A549 (cell line): ENCODE measurements at regions not wholly inside any gene's neighbourhood (a gene's known extent, or its start where the extent isn't known, plus 50 kb on each side); places are given as distances from the start of the nearest gene placed in this dataset.

Source experiments
- ATAC-seq, 2 experiments: fragments of 200-7000 bp in 1 of 2; fragments of >200 bp in 1 of 2; cut with Nextera tagmentation in 1 of 2; cut with Tn5 transposase in 1 of 2; 3 replicates each; pipeline versions ENCODE4 v1.8.0 to v1.9.1; 2018 to 2020; ENCODE audit warnings: mild to moderate bottlenecking in 1 of 2, moderate library complexity in 1 of 2
- CTCF ChIA-PET: fragments of 300-600 bp; sonication (Branson Sonifier 250); formaldehyde crosslinking; extraction: SDS; loops from one replicate; lab custom pipeline; 2021; ENCODE audit warnings: antibody characterized with exemption, inconsistent platforms; lab: Yijun Ruan, JAX
- POLR2A ChIA-PET: fragments of 350-600 bp; formaldehyde crosslinking; extraction: SDS; loops from one replicate; lab custom pipeline; 2021; ENCODE audit warnings: antibody characterized with exemption, inconsistent platforms; lab: Yijun Ruan, JAX
- DNase-seq, 2 experiments: peaks; one replicate each; pipeline versions ENCODE4 v3.0.0 to v3.0.0-alpha.2; 2011 to 2016; ENCODE audit warnings: low read depth in 1 of 2, low spot score in 1 of 2
- FAIRE-seq: peaks from 2 replicates; lab custom pipeline; 2011; peaks lifted over from hg19 to GRCh38; lab: Jason Lieb, UNC
- H3K27ac ChIP-seq, 2 experiments: fragments of >200 bp; sonication (Bioruptor Twin); formaldehyde crosslinking; 3 replicates each; pipeline ENCODE4 v1.5.1; 2016 to 2017
- H3K4me1 ChIP-seq: fragments of >200 bp; sonication (Bioruptor Twin); formaldehyde crosslinking; 3 replicates; pipeline ENCODE4 v1.6.1; 2016
- H3K4me2 ChIP-seq: fragments of >200 bp; sonication (Bioruptor Twin); formaldehyde crosslinking; 3 replicates; pipeline ENCODE4 v1.6.1; 2016
- H3K4me3 ChIP-seq: fragments of >200 bp; sonication (Bioruptor Twin); formaldehyde crosslinking; 3 replicates; pipeline ENCODE4 v1.5.1; 2016
- H3K9me3 ChIP-seq: fragments of >200 bp; sonication (Bioruptor Twin); formaldehyde crosslinking; 3 replicates; pipeline ENCODE4 v1.6.1; 2016
- ATOH8 ChIP-seq: fragments of 250-450 bp; sonication (Bioruptor Pico); IDR thresholded peaks from 2 replicates; pipeline ENCODE4 v1.5.0; 2020; ENCODE audit warnings: low read depth, mild to moderate bottlenecking, moderate library complexity
- CBX8 ChIP-seq: fragments of 200-600 bp; sonication (generic); IDR thresholded peaks from 2 replicates; pipeline ENCODE4 v1.6.1; 2016
- CHD4 ChIP-seq: fragments of 200-600 bp; sonication (generic); IDR thresholded peaks from 2 replicates; pipeline ENCODE4 v1.6.1; 2016; ENCODE audit warnings: antibody characterized with exemption, mild to moderate bottlenecking, borderline replicate concordance
- ESRRA ChIP-seq: fragments of 150-350 bp; IDR thresholded peaks from 2 replicates; pipeline ENCODE4 v1.6.1; 2014; ENCODE audit warnings: mild to moderate bottlenecking, low read length, borderline replicate concordance
- HEYL ChIP-seq: fragments of 250-450 bp; sonication (Bioruptor Pico); IDR thresholded peaks from 2 replicates; pipeline ENCODE4 v1.8.0; 2021; ENCODE audit warnings: mild to moderate bottlenecking, moderate library complexity
- JUN ChIP-seq, 2 experiments: fragments of >200 bp; sonication (Bioruptor Twin); formaldehyde crosslinking; IDR thresholded peaks; 2 replicates in 1 of 2; 3 replicates in 1 of 2; pipeline ENCODE4 v1.6.1; 2016 to 2017
- JUNB ChIP-seq: fragments of >200 bp; sonication (Bioruptor Twin); formaldehyde crosslinking; IDR thresholded peaks from 2 replicates; pipeline ENCODE4 v1.6.1; 2016
- KDM5A ChIP-seq: fragments of 200-600 bp; sonication (generic); IDR thresholded peaks from 2 replicates; pipeline ENCODE4 v1.6.1; 2016; ENCODE audit warnings: antibody characterized with exemption, mild to moderate bottlenecking
- MAFK ChIP-seq: fragments of 450-650 bp; IDR thresholded peaks from 2 replicates; pipeline ENCODE4 v1.6.1; 2014; ENCODE audit not compliant: partially characterized antibody
- MAZ ChIP-seq: fragments of 150-350 bp; IDR thresholded peaks from 2 replicates; pipeline ENCODE4 v1.6.1; 2014; ENCODE audit warnings: antibody characterized with exemption, low read depth, low read length, borderline replicate concordance
- POLR2AphosphoS2 ChIP-seq: conservative IDR thresholded peaks from 2 replicates; pipeline ENCODE4 v1.6.1; 2012; ENCODE audit warnings: low read length, improper control_type of control experiment, inconsistent platforms
- RARB ChIP-seq: fragments of 250-450 bp; sonication (Bioruptor Pico); IDR thresholded peaks from 2 replicates; pipeline ENCODE4 v1.8.0; 2021; ENCODE audit warnings: mild to moderate bottlenecking, moderate library complexity
- REST ChIP-seq: fragments of 200-600 bp; sonication (generic); IDR thresholded peaks from 2 replicates; pipeline ENCODE4 v1.6.1; 2016; ENCODE audit warnings: antibody characterized with exemption, mild to moderate bottlenecking, moderate library complexity
- SMC3 ChIP-seq: fragments of >200 bp; sonication (Bioruptor Twin); formaldehyde crosslinking; IDR thresholded peaks from 3 replicates; pipeline ENCODE4 v1.6.1; 2018; ENCODE audit warnings: inconsistent platforms
- TFCP2L1 ChIP-seq: fragments of 250-450 bp; sonication (Bioruptor Pico); IDR thresholded peaks from 2 replicates; pipeline ENCODE4 v1.5.0; 2021; ENCODE audit warnings: mild to moderate bottlenecking
- WGBS: methylation state at CpG from one replicate; pipeline ENCODE4 v1.1.6; 2017; ENCODE audit errors: missing lambda C conversion rate; 5-methylcytosine and 5-hydroxymethylcytosine counted together
- TF ChIP-seq, protein P1 (sequence below): fragments of >200 bp; sonication (Bioruptor Twin); formaldehyde crosslinking; IDR thresholded peaks from 2 replicates; pipeline ENCODE4 v1.6.1; 2016
- TF ChIP-seq, protein P2 (sequence below): fragments of >200 bp; sonication (Bioruptor Twin); formaldehyde crosslinking; IDR thresholded peaks from 3 replicates; pipeline ENCODE4 v1.5.1; 2016
- TF ChIP-seq, protein P3 (sequence below): fragments of 250-450 bp; sonication (Bioruptor Pico); IDR thresholded peaks from 2 replicates; pipeline ENCODE4 v1.5.0; 2021; ENCODE audit warnings: mild to moderate bottlenecking, moderate library complexity, borderline replicate concordance
- TF ChIP-seq, protein P4 (sequence below): fragments of >200 bp; sonication (Bioruptor Twin); formaldehyde crosslinking; IDR thresholded peaks from 3 replicates; pipeline ENCODE4 v1.6.1; 2016

- DNase-seq (no peak), ATAC-seq (no peak), FAIRE-seq (no peak)
- ChIA-PET POLR2A (no interaction called here), CTCF (no interaction called here)
- Histone ChIP-seq H3K4me2 (no peak overlapping the region), H3K4me1 (no peaks in the 10 kb centered on the region), H3K4me3 (no peak overlapping the region), H3K9me3 (no peaks in the 10 kb centered on the region), H3K27ac (no peak overlapping the region)
- WGBS, result 8% methylated on average over 1 of the region's 1 CpG
- no peak for TF ChIP-seq HEYL (CRISPR knock-in tag)
- TF ChIP-seq TFCP2L1 (CRISPR knock-in tag), result no peak
Measured at GRCh38 chr3:139780593-139780992, 102.8 kb upstream of the NMNAT3 start.

GRCh38 chr3:139778682-139779233 lies 101.0 kb upstream of the NMNAT3 start:
- no peak for ATAC-seq
- no peak overlapping the region for H3K4me2 ChIP-seq
- ChIA-PET POLR2A (no interaction called here), CTCF (no interaction called here)
- no peak for FAIRE-seq
- H3K4me1 ChIP-seq, result no peaks in the 10 kb centered on the region
- no peak overlapping the region for H3K27ac ChIP-seq
- no peaks in the 10 kb centered on the region for H3K9me3 ChIP-seq
- TF ChIP-seq SMC3 (no peak), MAZ (no peak), JUN (IDR thresholded peaks at IDR 0.05) (no peak), RARB (CRISPR knock-in tag) (no peak), KDM5A (no peak), MAFK (no peak), POLR2AphosphoS2 (no peak), ATOH8 (no peak), JUNB (no peak), CHD4 (no peak), REST (no peak), CBX8 (no peak), ESRRA (no peak)
- TF ChIP-seq, protein P1, sequence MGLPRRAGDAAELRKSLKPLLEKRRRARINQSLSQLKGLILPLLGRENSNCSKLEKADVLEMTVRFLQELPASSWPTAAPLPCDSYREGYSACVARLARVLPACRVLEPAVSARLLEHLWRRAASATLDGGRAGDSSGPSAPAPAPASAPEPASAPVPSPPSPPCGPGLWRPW, result no peak
- TF ChIP-seq, protein P2, sequence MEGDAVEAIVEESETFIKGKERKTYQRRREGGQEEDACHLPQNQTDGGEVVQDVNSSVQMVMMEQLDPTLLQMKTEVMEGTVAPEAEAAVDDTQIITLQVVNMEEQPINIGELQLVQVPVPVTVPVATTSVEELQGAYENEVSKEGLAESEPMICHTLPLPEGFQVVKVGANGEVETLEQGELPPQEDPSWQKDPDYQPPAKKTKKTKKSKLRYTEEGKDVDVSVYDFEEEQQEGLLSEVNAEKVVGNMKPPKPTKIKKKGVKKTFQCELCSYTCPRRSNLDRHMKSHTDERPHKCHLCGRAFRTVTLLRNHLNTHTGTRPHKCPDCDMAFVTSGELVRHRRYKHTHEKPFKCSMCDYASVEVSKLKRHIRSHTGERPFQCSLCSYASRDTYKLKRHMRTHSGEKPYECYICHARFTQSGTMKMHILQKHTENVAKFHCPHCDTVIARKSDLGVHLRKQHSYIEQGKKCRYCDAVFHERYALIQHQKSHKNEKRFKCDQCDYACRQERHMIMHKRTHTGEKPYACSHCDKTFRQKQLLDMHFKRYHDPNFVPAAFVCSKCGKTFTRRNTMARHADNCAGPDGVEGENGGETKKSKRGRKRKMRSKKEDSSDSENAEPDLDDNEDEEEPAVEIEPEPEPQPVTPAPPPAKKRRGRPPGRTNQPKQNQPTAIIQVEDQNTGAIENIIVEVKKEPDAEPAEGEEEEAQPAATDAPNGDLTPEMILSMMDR, result no peak
- TF ChIP-seq, protein P3, sequence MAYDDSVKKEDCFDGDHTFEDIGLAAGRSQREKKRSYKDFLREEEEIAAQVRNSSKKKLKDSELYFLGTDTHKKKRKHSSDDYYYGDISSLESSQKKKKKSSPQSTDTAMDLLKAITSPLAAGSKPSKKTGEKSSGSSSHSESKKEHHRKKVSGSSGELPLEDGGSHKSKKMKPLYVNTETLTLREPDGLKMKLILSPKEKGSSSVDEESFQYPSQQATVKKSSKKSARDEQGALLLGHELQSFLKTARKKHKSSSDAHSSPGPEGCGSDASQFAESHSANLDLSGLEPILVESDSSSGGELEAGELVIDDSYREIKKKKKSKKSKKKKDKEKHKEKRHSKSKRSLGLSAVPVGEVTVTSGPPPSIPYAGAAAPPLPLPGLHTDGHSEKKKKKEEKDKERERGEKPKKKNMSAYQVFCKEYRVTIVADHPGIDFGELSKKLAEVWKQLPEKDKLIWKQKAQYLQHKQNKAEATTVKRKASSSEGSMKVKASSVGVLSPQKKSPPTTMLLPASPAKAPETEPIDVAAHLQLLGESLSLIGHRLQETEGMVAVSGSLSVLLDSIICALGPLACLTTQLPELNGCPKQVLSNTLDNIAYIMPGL (CRISPR knock-in tag), result no peak
- TF ChIP-seq, protein P4, sequence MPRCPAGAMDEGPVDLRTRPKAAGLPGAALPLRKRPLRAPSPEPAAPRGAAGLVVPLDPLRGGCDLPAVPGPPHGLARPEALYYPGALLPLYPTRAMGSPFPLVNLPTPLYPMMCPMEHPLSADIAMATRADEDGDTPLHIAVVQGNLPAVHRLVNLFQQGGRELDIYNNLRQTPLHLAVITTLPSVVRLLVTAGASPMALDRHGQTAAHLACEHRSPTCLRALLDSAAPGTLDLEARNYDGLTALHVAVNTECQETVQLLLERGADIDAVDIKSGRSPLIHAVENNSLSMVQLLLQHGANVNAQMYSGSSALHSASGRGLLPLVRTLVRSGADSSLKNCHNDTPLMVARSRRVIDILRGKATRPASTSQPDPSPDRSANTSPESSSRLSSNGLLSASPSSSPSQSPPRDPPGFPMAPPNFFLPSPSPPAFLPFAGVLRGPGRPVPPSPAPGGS, result no peak
- DNase-seq, result no peak
- no peak overlapping the region for H3K4me3 ChIP-seq
- 23% methylated on average over 6 of the region's 10 CpGs for WGBS
